ENCODE measurements at regions not wholly inside any gene's neighbourhood (a gene's known extent, or its start where the extent isn't known, plus 50 kb on each side); places are given as distances from the start of the nearest gene placed in this dataset.

DNA sequence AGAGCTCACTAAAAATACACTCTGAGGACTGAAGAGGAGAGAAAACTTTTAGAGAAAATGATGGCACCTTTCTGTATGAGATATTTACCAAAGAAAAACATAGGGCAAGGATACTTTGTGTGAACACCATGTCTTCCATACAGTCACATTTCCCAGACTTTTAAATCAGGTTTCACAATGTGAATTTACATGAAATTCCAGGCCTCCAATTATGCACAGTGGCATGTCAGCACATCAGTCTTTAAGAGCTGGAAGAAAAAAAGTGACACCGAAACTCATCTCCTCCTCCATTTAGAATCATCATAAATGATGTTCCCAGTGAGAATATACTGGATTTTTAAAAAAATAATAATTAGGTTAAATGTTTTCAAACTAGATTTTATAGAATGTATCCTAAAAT is 232.2 kb upstream of the UBASH3B start:
- TF ChIP-seq, protein P1, sequence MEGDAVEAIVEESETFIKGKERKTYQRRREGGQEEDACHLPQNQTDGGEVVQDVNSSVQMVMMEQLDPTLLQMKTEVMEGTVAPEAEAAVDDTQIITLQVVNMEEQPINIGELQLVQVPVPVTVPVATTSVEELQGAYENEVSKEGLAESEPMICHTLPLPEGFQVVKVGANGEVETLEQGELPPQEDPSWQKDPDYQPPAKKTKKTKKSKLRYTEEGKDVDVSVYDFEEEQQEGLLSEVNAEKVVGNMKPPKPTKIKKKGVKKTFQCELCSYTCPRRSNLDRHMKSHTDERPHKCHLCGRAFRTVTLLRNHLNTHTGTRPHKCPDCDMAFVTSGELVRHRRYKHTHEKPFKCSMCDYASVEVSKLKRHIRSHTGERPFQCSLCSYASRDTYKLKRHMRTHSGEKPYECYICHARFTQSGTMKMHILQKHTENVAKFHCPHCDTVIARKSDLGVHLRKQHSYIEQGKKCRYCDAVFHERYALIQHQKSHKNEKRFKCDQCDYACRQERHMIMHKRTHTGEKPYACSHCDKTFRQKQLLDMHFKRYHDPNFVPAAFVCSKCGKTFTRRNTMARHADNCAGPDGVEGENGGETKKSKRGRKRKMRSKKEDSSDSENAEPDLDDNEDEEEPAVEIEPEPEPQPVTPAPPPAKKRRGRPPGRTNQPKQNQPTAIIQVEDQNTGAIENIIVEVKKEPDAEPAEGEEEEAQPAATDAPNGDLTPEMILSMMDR (IDR thresholded peaks at IDR 0.05): no peak
- no peak for TF ChIP-seq POLR2A (IDR thresholded peaks at IDR 0.05)
